ENCODE measurements at regions not wholly inside any gene's neighbourhood (a gene's known extent, or its start where the extent isn't known, plus 50 kb on each side); places are given as distances from the start of the nearest gene placed in this dataset.

DNA sequence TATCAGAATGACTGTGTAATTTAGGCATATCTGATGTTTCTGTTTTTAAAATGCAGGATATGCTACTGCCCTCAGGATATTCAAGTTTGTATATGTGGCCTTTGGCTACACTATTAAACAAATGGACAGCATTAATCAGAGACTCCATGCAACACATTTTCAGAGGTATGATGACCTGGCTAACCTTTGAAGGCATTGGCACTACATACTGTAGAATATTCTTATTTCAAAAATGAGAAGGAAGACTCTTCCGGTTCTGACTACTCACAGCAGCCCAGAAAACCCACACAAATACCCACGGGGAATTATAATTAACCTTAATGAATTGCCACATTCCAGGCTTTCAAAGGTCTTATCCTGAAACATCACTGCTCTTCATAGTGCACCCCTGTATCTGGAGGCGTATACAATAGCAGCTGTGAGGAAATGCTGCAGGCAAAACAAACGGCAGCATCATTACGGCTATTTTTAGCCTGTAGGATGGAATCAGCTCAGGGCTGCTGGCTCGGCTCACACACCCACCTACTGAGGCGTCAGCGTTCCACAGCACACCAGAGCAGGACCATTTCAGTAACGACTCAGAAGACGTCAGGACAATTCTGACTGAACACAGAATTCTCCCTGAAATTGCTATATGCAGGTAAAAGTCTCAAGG, 648.5 kb downstream of the RPS29 start:
- ATAC-seq (ENCODE audit: low read depth), result no peak
- no peaks in the 10 kb centered on the region for H3K4me1 Mint-ChIP-seq
- H3K9me3 Mint-ChIP-seq, result peaks cover 2% of the 10 kb centered on the region
- H3K27me3 Mint-ChIP-seq, result no peaks in the 10 kb centered on the region
- H3K36me3 Mint-ChIP-seq, result no peaks in the 10 kb centered on the region
- DNase-seq, result no peak
- POLR2A ChIA-PET, result no interaction called here
- H3K27ac Mint-ChIP-seq, result no peak overlapping the region
- H3K4me3 Mint-ChIP-seq, result no peak overlapping the region

DNA sequence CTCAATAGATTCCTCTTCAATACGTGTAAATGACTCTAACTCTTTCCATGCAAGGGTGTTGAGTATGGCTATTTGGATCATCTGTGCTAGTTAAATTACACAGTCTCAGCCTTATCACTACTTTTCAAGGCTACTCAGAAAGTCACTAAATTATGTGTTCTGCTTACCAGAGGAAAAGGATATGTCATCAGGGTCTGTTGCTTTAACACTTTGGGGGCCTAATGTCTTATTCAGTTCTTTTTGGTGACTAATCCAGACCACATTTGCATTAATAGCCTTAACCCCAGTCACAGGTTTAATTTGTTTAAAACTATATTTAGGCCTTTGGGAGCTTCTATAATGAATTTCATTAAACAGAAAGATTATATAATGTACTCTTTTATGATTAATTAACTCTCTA, 649.3 kb downstream of the RPS29 start:
- POLR2A ChIA-PET, result no interaction called here
- Mint-ChIP-seq H3K27me3 (no peaks in the 10 kb centered on the region), H3K4me1 (no peaks in the 10 kb centered on the region), H3K4me3 (no peak overlapping the region), H3K27ac (no peak overlapping the region), H3K9me3 (peaks cover 2% of the 10 kb centered on the region), H3K36me3 (no peaks in the 10 kb centered on the region)
- ATAC-seq (ENCODE audit: low read depth) (no peak), DNase-seq (no peak)

DNA sequence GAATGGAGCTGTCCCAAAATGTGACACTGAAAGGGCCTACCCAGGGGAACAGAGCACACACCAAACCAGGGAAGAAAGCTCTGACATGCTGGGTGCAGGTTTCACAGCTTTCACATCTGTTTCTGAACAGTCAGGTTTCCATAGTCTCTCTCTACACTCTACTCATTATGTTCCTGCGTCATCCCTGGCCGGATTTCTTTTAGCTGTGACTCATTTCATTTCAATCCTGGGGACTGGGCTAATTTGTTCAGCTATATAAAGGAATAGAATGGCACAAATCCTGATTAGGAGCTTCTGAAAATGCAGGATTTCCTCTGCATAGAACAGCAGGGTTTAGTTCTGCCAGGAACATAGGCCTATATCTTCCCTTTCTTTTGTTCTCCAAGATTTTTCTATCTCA, 649.8 kb downstream of the RPS29 start:
- peaks cover 4% of the 10 kb centered on the region for H3K9me3 Mint-ChIP-seq
- no peaks in the 10 kb centered on the region for H3K4me1 Mint-ChIP-seq
- H3K27me3 Mint-ChIP-seq, result no peaks in the 10 kb centered on the region
- H3K4me3 Mint-ChIP-seq, result no peak overlapping the region
- POLR2A ChIA-PET, result no interaction called here
- H3K36me3 Mint-ChIP-seq, result no peaks in the 10 kb centered on the region
- H3K27ac Mint-ChIP-seq, result no peak overlapping the region
- ATAC-seq (ENCODE audit: low read depth) (no peak), DNase-seq (no peak)

GRCh38 chr14:48925184-48925583, 661.0 kb downstream of the RPS29 start:
- H3K36me3 Mint-ChIP-seq, result no peaks in the 10 kb centered on the region
- no peak overlapping the region for H3K27ac Mint-ChIP-seq
- H3K4me3 Mint-ChIP-seq, result no peak overlapping the region
- DNase-seq (no peak), ATAC-seq (ENCODE audit: low read depth) (no peak)
- no peaks in the 10 kb centered on the region for H3K4me1 Mint-ChIP-seq
- POLR2A ChIA-PET, result no interaction called here
- no peaks in the 10 kb centered on the region for H3K9me3 Mint-ChIP-seq
- no peaks in the 10 kb centered on the region for H3K27me3 Mint-ChIP-seq

- Mint-ChIP-seq H3K27me3 (peaks cover 2% of the 10 kb centered on the region), H3K9me3 (peaks cover 3% of the 10 kb centered on the region), H3K36me3 (no peaks in the 10 kb centered on the region), H3K4me3 (no peak overlapping the region), H3K27ac (no peak overlapping the region), H3K4me1 (no peaks in the 10 kb centered on the region)
- POLR2A ChIA-PET, result no interaction called here
- ATAC-seq (ENCODE audit: low read depth) (no peak), DNase-seq (no peak)
These were observed 671.3 kb downstream of the RPS29 start for GRCh38 chr14:48914921-48915320.

DNA sequence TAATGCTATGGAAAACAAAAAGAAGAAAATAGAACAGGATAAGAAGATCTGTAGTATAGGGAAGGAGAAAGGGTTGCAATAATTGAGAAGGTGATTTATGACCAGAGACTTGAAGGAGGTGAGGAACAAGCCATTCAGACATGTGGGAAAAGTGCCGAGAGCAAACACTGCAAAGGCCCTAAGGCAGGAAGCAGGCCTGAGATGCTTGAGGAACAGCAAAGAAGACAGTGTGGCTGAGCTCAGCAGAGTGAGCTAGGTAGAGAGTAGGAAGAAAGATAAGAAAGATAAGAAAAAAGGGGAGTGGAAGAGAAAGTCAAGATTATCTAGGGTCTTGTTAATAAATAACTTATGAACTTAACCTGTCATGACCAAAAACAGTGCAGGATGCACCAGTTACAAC, 671.8 kb downstream of the RPS29 start:
- POLR2A ChIA-PET, result no interaction called here
- H3K9me3 Mint-ChIP-seq, result peaks cover 3% of the 10 kb centered on the region
- no peaks in the 10 kb centered on the region for H3K36me3 Mint-ChIP-seq
- DNase-seq (no peak), ATAC-seq (ENCODE audit: low read depth) (no peak)
- H3K4me1 Mint-ChIP-seq, result no peaks in the 10 kb centered on the region
- no peak overlapping the region for H3K4me3 Mint-ChIP-seq
- peaks cover 2% of the 10 kb centered on the region for H3K27me3 Mint-ChIP-seq
- H3K27ac Mint-ChIP-seq, result no peak overlapping the region

DNA sequence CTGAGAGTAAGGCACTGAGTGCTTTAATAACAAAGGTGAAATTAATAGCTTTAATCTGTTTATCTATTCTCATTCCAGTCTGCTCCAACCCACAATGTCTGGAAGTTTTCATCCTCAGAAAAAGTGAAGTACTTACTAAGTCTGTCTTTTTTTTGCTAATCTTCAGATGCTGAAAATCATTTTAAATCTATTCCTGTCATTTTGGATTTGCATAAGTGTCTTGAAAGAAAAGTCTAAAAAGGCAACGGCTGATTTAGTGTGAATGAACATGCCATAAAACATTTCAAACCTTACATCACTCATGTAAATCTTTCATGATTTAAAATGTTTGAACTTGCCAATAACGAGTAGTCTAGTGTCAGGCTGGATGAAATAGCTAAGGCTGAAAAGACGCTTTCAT, 685.6 kb downstream of the RPS29 start:
- no peaks in the 10 kb centered on the region for H3K4me1 Mint-ChIP-seq

DNA sequence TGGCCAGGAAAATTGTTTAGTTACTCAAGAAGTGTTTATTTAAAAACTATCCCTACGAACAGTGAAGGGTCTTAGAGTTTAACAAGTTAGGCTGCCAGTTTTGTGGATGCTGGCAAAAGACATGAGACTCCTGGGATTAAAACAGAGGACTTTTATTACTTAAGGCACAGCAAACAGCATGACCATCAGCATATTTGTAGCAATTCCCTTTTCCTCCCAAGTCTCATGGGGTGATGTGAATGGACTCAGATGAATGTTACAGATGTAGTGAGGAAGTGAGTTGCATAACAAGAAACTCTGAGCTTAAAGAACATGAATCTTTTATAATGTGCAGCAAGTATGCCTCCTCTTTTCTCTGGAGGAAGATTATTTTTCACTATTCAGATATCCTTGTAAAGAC, 695.8 kb downstream of the RPS29 start:
- Mint-ChIP-seq H3K9me3 (no peaks in the 10 kb centered on the region), H3K4me3 (no peak overlapping the region), H3K36me3 (no peaks in the 10 kb centered on the region), H3K27me3 (no peaks in the 10 kb centered on the region), H3K27ac (no peak overlapping the region), H3K4me1 (no peaks in the 10 kb centered on the region)
- POLR2A ChIA-PET, result no interaction called here
- DNase-seq (no peak), ATAC-seq (ENCODE audit: low read depth) (no peak)

More for the DNA sequence above, 685.6 kb downstream of the RPS29 start:
- H3K36me3 Mint-ChIP-seq, result no peaks in the 10 kb centered on the region
- DNase-seq (no peak), ATAC-seq (ENCODE audit: low read depth) (no peak)
- no peak overlapping the region for H3K27ac Mint-ChIP-seq
- H3K27me3 Mint-ChIP-seq, result no peaks in the 10 kb centered on the region
- no peaks in the 10 kb centered on the region for H3K9me3 Mint-ChIP-seq
- POLR2A ChIA-PET, result no interaction called here
- no peak overlapping the region for H3K4me3 Mint-ChIP-seq

- no peaks in the 10 kb centered on the region for H3K36me3 Mint-ChIP-seq
- H3K4me1 Mint-ChIP-seq, result no peaks in the 10 kb centered on the region
- DNase-seq (no peak), ATAC-seq (ENCODE audit: low read depth) (no peak)
- POLR2A ChIA-PET, result no interaction called here
- no peaks in the 10 kb centered on the region for H3K9me3 Mint-ChIP-seq
- H3K27me3 Mint-ChIP-seq, result no peaks in the 10 kb centered on the region
- H3K4me3 Mint-ChIP-seq, result no peak overlapping the region
- H3K27ac Mint-ChIP-seq, result no peak overlapping the region
These were observed 709.3 kb downstream of the RPS29 start for GRCh38 chr14:48876806-48877340.

- Mint-ChIP-seq H3K9me3 (no peaks in the 10 kb centered on the region), H3K4me1 (no peaks in the 10 kb centered on the region), H3K27ac (no peak overlapping the region), H3K36me3 (no peaks in the 10 kb centered on the region), H3K4me3 (no peak overlapping the region), H3K27me3 (no peaks in the 10 kb centered on the region)
- POLR2A ChIA-PET, result no interaction called here
- no peak for ATAC-seq (ENCODE audit: low read depth)
- DNase-seq, result no peak
These were observed 711.5 kb downstream of the RPS29 start for GRCh38 chr14:48874711-48875110.

DNA sequence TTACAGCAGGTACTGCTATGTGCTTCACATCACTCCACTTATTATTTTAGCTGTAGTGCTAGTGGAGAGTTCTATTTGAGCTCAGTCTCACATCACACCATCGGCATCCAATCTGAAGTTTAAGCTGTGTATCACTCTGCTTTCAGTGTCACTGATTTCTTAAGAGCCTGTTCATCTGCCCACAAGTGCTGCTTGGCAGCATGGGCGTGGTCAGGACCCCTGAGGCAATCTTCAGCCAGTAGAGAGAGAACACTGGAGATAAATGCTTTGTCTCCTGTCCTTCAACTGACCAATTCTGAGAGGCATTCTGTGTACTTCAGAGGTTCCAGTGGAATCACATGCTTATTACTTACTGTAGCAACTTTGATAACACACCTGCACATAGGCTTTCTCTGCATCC, 728.8 kb downstream of the RPS29 start:
- Mint-ChIP-seq H3K27ac (no peak overlapping the region), H3K27me3 (no peaks in the 10 kb centered on the region), H3K4me3 (no peak overlapping the region), H3K4me1 (no peaks in the 10 kb centered on the region), H3K36me3 (no peaks in the 10 kb centered on the region), H3K9me3 (no peaks in the 10 kb centered on the region)
- POLR2A ChIA-PET, result no interaction called here
- no peak for DNase-seq
- ATAC-seq (ENCODE audit: low read depth), result no peak

- ATAC-seq (ENCODE audit: low read depth) (no peak), DNase-seq (no peak)
- Mint-ChIP-seq H3K27ac (no peak overlapping the region), H3K4me3 (no peak overlapping the region), H3K9me3 (peaks cover 1% of the 10 kb centered on the region), H3K27me3 (no peaks in the 10 kb centered on the region), H3K36me3 (no peaks in the 10 kb centered on the region), H3K4me1 (no peaks in the 10 kb centered on the region)
- POLR2A ChIA-PET, result no interaction called here
These were observed 733.0 kb downstream of the RPS29 start for GRCh38 chr14:48853159-48853558.

GRCh38 chr14:48849741-48850322, 736.3 kb downstream of the RPS29 start:
- H3K4me3 Mint-ChIP-seq, result no peak overlapping the region
- no peaks in the 10 kb centered on the region for H3K36me3 Mint-ChIP-seq
- H3K9me3 Mint-ChIP-seq, result peaks cover 1% of the 10 kb centered on the region
- no peak overlapping the region for H3K27ac Mint-ChIP-seq
- no peaks in the 10 kb centered on the region for H3K4me1 Mint-ChIP-seq
- no peak for ATAC-seq (ENCODE audit: low read depth)
- no peaks in the 10 kb centered on the region for H3K27me3 Mint-ChIP-seq
- POLR2A ChIA-PET, result no interaction called here
- no peak for DNase-seq

DNA sequence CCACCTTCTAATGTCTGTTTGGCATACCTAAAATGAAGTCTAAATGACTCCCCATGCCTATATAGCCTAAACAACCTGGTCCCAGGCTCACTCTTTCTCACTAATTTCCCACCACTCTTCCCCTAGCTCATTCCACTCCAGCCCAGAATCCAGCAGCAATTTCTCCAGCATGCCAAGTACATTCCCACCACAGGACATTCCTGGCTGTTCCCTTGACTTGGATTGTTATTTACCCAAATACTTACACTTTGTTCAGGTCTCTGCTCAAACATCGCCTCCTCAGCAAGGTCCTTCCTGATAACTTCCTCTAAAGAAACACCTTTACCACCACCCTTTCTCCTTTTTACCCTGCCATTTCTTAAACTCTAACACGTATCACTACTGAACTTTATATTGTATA, 743.4 kb downstream of the RPS29 start:
- POLR2A ChIA-PET, result no interaction called here
- Mint-ChIP-seq H3K4me1 (no peaks in the 10 kb centered on the region), H3K27me3 (no peaks in the 10 kb centered on the region), H3K36me3 (no peaks in the 10 kb centered on the region), H3K9me3 (no peaks in the 10 kb centered on the region), H3K4me3 (no peak overlapping the region), H3K27ac (no peak overlapping the region)
- DNase-seq (no peak), ATAC-seq (ENCODE audit: low read depth) (no peak)

Measured in activated naive CD8-positive, alpha-beta T cell treated with anti-CD3 and anti-CD28 coated beads, Interleukin-2, amount 10 ng/mL, durations not matched to agents 7 days and 5 days (primary cell).